ENCODE measurements at regions not wholly inside any gene's neighbourhood (a gene's known extent, or its start where the extent isn't known, plus 50 kb on each side); places are given as distances from the start of the nearest gene placed in this dataset.

GRCh38 chr10:14468023-14468441 is 137.3 kb upstream of the FRMD4A start:
- peak; percentile 28 for DNase-seq (ENCODE audit: low spot score)
- POLR2A ChIA-PET (ENCODE audit: low non-redundant PET): no interaction called here
- CTCF ChIA-PET: no interaction called here
- no peak for TF ChIP-seq CTCF (conservative IDR thresholded peaks at IDR 0.05; ENCODE audit: low read depth)
- H3K27ac ChIP-seq: peak overlapping the region; percentile 76

GRCh38 chr10:14466257-14466656 is 135.5 kb upstream of the FRMD4A start:
- DNase-seq (ENCODE audit: low spot score): peak; percentile 43
- CTCF ChIA-PET: no interaction called here
- TF ChIP-seq CTCF (conservative IDR thresholded peaks at IDR 0.05; ENCODE audit: low read depth): no peak
- POLR2A ChIA-PET (ENCODE audit: low non-redundant PET): no interaction called here
- H3K27ac ChIP-seq: no peak overlapping the region

GRCh38 chr10:14460447-14460846 is 129.7 kb upstream of the FRMD4A start:
- TF ChIP-seq CTCF (conservative IDR thresholded peaks at IDR 0.05; ENCODE audit: low read depth): no peak
- ChIA-PET POLR2A (ENCODE audit: low non-redundant PET) (no interaction called here), CTCF (no interaction called here)
- no peak overlapping the region for H3K27ac ChIP-seq
- DNase-seq (ENCODE audit: low spot score): no peak

GRCh38 chr10:14459665-14460064 is 128.9 kb upstream of the FRMD4A start:
- H3K27ac ChIP-seq: no peak overlapping the region
- no peak for TF ChIP-seq CTCF (conservative IDR thresholded peaks at IDR 0.05; ENCODE audit: low read depth)
- CTCF ChIA-PET: no interaction called here
- POLR2A ChIA-PET (ENCODE audit: low non-redundant PET): no interaction called here
- no peak for DNase-seq (ENCODE audit: low spot score)

- TF ChIP-seq CTCF (conservative IDR thresholded peaks at IDR 0.05; ENCODE audit: low read depth): no peak
- ChIA-PET POLR2A (ENCODE audit: low non-redundant PET) (no interaction called here), CTCF (interaction anchor here (0.6 kb wide), 1 partner anchor 259 kb away, joined by 3 read pairs; no protein-coding TSS in a partner anchor)
- H3K27ac ChIP-seq: no peak overlapping the region
- DNase-seq (ENCODE audit: low spot score): no peak
Measured at GRCh38 chr10:14456870-14457266, 126.1 kb upstream of the FRMD4A start.

- no peak for TF ChIP-seq CTCF (conservative IDR thresholded peaks at IDR 0.05; ENCODE audit: low read depth)
- DNase-seq (ENCODE audit: low spot score): no peak
- POLR2A ChIA-PET (ENCODE audit: low non-redundant PET): no interaction called here
- H3K27ac ChIP-seq: no peak overlapping the region
- CTCF ChIA-PET: interaction anchor here (0.6 kb wide), 1 partner anchor 259 kb away, joined by 3 read pairs; no protein-coding TSS in a partner anchor
Measured at GRCh38 chr10:14456218-14456869, 125.6 kb upstream of the FRMD4A start.

Measured in RWPE1 (cell line).